EH (cell line): ENCODE measurements at regions not wholly inside any gene's neighbourhood (a gene's known extent, or its start where the extent isn't known, plus 50 kb on each side); places are given as distances from the start of the nearest gene placed in this dataset.
"Not testable (repeated sequence)": the region's sequence is repeated elsewhere in the genome, so short reads cannot be mapped to it uniquely, and the experiment has no call there.

Experiments
- DNase-seq: peaks from one replicate; pipeline ENCODE4 v3.0.0-alpha.2; 2015; ENCODE audit warnings: low read depth

GRCh38 chr12:14032191-14032590 is 50.8 kb upstream of the GRIN2B start:
- DNase-seq = not testable (repeated sequence)

DNA sequence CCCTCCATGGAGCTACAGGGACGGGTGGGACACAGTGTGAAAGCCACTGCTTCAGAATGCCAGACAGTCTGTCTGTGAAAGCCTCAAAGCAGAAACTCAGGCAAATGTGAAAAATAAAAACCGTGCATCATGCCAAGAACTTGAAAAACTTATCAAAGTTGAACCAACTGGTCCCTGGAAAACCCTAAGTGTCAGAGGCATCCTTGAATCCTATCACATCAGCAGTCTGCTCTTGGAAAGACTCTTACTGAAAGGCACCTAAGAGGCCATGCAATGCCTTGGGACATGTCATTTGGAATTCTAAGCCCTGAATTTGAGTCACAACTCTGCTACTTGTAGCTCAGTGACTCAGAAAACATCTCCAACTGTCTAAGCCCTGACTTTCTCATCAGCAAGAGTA is 62.4 kb upstream of the GRIN2B start:
- no peak for DNase-seq

DNA sequence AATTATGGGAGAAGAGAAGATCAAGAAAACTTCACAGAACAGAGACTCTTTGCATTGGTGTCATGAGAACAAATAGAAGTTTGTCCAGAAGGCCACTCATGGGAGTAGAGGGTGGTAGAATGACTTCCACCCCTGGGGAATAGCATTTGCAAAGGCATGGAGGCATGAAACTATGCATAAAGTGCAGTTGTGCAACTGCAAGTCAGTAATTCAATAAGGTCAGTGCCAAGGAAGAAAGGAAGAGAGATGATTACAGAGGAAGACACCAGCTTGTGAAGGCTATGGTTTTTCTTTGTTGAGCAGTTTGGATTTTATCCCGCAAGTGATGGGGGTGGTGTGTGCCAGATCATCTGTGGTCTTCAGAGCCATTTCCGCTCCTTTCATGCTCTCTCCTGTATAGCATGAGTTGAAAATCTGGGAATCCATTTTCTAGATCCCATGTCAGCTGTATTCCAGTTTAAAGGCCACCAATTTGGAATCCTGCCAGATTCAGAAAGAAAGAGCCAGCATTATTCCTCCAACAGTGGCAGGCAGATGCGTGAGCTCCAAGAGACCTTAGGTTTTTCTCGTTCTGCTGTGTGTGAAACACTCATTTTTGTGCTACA is 67.6 kb upstream of the GRIN2B start:
- no peak for DNase-seq

- DNase-seq = no peak
These were observed 76.5 kb upstream of the GRIN2B start for GRCh38 chr12:14057895-14058294.

- no peak for DNase-seq
These were observed 77.3 kb upstream of the GRIN2B start for GRCh38 chr12:14058717-14059116.

DNA sequence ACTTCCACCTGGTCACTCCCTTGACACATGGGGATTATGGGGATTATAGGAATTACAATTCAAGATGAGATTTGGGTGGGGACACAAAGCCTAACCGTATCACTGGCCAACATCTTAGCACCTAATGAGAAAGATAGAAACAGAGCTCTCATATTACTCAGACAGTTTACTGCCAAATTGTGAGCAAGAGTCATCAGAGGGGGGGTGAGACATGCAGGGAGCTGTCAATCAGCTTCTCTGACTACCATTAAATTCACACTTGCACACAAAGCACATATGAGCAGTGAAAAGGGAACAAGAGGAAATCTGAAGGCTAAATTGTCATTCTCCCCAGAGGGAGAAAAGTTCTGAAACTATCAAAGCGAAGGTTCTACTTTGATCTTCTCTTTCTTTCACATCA is 78.1 kb upstream of the GRIN2B start:
- no peak for DNase-seq

DNA sequence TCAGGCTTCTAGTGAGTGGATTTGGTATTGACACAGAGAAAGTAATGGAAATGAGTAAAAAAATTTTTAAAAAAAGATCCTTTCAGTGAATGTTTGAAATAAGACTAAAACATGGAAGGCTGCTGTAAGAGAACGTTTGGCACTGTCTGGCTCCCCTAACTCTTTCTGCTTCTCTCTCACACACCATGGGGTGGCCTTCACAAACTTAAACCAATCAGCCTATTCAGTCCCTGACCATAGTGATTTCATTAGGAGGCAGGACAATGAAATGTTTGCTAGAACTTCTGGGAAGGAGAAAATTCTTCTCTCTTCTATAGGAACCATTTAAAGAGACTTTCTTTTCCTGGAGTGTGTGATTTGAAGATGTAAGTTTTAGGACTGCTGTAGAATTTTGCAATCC is 84.2 kb upstream of the GRIN2B start:
- DNase-seq = no peak

DNA sequence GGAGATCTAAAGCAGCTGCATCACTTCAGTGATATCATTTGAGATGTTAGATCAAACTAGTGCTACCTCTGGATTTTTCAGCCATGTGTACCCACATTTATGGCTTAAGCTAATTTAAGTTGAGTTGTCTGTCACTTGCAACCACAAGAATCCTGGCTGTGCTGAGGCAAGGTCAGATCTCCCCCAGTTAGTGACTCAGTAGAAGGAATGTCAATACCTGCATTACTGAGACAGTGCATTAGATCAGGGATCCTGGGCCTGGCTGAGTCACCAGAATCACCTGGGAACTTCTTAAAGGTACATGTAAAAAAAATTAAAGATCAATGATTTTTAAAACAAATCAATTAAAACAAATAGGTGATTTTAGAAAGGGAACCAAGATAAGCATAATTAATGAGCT is 84.6 kb upstream of the GRIN2B start:
- no peak for DNase-seq

GRCh38 chr12:14068961-14069360 is 87.6 kb upstream of the GRIN2B start:
- no peak for DNase-seq

GRCh38 chr12:14071833-14072232 is 90.4 kb upstream of the GRIN2B start:
- no peak for DNase-seq

- no peak for DNase-seq
These were observed 91.6 kb upstream of the GRIN2B start for GRCh38 chr12:14072987-14073386.

DNA sequence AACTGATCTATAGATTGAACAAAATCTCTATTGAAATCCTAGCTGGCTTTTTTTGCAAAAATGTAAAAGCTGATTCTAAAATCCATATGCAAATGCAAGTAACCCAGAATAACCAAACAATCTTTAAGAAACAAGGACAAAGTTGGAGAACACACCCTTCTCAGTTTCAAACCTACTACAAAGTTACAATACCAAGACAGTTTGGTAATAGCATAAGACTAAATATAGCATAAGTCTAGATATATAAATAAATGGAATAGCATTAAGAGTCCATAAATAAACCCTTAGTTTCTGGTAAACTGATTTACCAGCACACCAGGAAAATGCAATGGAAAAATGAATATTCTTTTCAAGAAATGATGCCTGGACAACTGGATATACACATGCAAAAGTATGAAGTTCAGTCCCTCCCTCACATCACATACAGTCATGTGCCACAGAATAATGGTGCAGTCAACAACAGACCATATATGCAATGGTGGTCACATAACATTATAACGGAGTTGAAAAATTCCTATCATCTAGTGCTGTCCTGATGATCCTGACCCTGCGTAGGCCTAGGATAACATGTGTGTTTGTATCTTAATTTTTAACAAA is 94.5 kb upstream of the GRIN2B start:
- no peak for DNase-seq

- DNase-seq = no peak
These were observed 95.1 kb upstream of the GRIN2B start for GRCh38 chr12:14076538-14076937.

DNA sequence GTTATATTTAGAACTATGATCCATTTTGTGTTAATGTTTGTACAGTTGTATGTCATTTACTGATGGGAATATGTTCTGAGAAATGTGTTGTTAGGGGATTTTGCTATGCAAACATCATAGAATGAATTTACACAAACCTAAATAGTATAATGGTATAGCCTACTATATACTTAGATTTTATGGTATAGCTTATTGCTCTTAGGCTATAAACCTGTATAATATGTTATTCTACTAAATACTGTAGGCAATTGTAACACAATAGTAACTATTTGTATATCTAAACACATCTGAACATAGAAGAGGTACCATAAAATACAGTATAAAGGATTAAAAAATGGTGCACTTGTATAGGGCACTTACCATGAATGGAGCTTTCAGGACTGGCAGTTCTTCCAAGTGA is 105.4 kb upstream of the GRIN2B start:
- DNase-seq = no peak

- no peak for DNase-seq
These were observed 118.6 kb upstream of the GRIN2B start for GRCh38 chr12:14099994-14100393.

DNA sequence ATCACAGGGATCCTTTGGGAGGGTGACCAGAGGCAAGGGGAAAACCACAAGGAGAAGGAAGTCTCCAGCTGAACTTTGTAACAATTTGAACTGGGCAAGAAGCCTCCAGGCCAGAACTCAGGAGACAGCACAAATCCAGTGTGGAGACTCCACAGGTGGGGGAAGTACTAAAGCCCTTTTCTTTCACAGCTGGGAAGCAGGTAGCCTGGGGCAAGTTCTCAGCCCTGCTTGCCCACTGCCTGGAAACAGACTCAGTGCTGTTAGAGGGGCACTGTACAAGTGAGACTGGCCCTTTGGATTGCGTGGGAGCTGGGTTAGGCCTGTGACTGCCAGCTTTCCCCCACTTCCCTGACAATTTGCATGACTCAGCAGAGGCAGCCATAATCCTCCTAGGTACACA is 120.2 kb upstream of the GRIN2B start:
- DNase-seq = not testable (repeated sequence)

DNA sequence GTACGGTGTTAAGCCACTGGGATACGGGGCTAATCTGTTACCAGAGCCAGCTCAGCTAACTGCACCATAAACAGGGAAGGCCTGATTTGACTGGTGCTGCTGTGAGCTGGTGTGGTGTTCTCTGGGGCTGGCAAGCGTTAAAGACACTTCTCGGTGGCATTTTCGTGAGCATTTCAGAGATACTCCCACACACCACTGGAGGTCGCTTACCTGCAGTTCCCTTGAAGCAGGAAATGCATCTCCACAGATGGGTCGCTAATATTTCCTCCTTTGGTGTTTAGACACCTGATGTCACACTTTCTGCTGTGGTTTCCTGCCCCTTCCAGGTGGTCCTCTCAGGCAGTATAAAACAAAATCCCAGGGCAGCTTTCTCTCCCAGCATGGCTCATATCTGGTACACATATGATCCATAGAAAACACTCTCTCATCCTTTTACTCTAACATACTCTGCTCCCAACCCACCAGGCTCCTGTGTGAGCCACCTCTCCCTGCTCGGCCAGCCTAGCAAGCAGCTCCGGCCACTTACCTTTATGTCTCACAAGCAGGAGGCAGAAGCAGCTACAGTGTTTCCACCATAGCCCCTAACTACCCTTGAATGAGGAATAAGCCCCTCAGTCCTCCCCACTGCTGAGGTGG is 129.9 kb upstream of the GRIN2B start:
- DNase-seq = no peak

DNA sequence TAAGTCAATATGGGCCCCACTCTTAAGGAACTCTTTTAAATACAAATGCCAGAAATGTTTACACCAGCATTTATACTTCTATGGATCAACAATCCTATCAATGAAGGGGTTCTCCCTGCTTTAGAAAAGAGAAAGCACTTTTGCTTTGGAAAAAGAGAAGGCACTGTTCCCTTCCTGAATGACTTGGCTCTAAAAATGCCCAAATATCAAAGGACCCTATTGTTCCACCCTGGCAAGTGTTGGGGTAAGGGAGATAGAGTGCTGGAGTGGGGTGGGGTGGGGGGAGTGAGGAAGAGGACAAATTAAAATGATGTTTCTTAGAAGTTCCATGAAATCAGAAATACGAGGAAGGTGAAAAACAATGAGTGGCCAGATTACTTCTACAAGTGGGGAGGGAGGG is 131.6 kb upstream of the GRIN2B start:
- no peak for DNase-seq

DNA sequence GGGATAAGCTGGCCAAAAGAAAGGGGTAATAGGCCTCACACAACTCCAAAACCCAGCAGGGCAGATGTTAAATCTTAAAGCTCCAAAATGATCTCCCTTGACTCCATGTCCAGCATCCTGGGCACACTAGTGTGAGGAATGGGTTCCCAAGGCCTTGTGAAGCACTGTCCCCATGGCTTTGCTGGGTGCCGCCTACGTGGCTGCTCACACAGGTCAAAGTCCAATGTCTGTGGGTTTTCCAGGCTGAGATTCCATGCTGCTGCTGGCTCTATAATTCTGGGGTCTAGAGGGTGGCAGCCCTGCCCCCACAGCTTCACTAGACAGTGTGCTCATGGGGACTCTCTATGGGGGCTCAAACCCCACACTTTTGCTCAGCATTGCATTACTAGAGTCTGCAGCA is 145.3 kb upstream of the GRIN2B start:
- DNase-seq = no peak

DNA sequence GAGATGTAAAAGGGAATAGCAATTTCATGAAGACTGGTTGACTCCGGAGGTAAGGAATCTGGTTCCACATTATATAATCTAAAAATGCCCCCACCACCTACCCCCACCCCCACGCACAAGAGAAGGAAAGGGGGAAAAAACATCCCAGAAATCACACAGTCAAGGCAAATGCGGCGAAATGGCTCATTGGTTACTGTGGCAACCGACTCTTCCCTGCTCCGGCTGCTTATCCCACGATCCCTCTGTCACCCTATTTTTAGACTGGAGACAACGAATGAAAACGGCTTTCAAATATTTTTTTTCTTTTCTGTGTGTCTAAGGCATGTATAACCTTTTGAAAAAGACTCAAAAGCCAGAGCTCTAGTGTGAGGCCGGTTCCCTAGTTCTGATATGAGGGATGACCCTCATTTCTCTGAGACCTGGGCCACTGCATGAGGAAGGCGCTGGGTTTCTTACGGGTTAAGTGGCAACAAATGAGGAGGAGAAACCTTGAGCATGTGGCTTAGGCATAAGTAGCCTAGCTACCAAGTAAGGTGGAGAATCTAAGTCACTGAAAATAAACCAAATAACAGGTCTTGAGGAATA is 148.3 kb upstream of the GRIN2B start:
- DNase-seq = no peak

GRCh38 chr12:14135996-14136395 is 154.6 kb upstream of the GRIN2B start:
- no peak for DNase-seq

DNA sequence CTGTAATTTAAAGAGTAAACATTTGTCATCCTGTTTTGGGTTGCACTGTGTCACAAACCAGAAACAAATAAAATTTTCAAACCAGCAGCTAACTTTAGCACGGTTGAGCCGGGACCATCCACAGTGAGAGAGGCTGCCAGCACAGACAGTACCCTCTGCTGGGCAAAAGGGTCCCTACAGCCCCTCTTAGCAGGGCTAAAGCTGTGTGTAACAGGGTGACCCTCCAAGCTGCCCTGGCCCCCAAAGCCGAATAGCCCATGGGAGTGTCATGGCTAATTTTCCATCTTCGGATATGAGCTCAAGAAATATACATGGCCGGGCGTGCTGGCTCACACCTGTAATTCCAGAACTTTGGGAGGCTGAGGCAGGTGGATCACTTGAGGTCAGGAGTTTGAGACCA is 157.1 kb upstream of the GRIN2B start:
- DNase-seq = no peak

GRCh38 chr12:14148489-14149270 is 167.3 kb upstream of the GRIN2B start:
- no peak for DNase-seq
